GM19324 (cell line): ENCODE measurements at regions not wholly inside any gene's neighbourhood (a gene's known extent, or its start where the extent isn't known, plus 50 kb on each side); places are given as distances from the start of the nearest gene placed in this dataset.

Experiments
- ATAC-seq: cut with Tn5 transposase; IDR thresholded peaks from one replicate; pipeline ENCODE4 v1.9.1; 2021; ENCODE audit warnings: mild to moderate bottlenecking, moderate library complexity; ENCODE audit not compliant: unreplicated experiment, low FRiP score

DNA sequence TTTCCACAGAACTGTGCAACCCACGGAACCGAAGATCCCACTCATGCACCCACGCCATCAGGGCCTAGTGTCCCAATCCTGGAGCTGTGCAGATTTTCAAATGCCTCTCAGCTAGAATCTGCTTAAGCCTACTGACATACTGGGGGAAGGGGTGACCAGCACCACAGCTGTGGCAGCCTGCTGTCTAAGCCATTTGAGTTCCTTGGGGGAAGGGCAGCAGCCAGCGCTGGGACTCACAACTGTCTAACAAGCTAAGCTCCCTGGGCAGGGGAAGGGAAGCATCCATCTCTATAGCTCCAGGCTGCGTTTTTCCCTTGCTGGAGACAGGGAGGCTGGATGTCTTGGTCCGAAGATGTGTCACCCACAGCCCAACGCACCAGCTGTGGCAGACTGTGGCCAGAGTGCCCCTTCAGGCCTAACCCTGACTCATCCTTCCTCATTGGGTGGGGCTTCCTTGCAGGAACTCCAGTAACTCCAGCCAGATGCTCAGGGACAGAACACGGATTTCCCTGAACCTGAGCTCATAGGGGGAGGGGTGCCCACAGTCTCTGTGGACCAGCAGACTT lies 194.8 kb downstream of the CHRDL1 start:
- ATAC-seq = no peak

DNA sequence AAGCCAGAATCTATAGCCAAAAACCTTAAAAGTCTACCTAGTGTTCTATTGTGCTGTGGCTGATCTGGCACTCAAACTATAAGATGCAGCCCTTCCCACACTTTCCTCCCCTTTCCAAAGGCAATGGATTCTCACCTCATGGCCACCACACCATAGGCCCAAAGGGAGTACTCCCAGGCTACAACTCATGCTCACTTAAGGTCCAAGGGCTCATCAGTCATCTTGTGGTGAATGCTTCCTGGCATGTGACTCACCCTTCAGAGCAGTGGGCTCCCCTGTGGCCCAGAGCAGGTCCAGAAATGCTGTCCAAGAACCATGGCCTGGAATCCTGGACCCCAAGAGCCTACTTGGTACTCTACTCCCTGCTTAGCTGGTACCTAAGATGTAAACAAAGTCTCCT lies 181.0 kb downstream of the CHRDL1 start:
- no peak for ATAC-seq
